ENCODE measurements at regions not wholly inside any gene's neighbourhood (a gene's known extent, or its start where the extent isn't known, plus 50 kb on each side); places are given as distances from the start of the nearest gene placed in this dataset.

GRCh38 chr2:238963971-238964328 lies 116.1 kb downstream of the TWIST2 start:
- Histone ChIP-seq H3K9me3 (ENCODE audit: control insufficient read depth, insufficient read depth, low read depth, low read length) (no peaks in the 10 kb centered on the region), H3K27ac (ENCODE audit: extremely low read depth, low read depth, low read length) (no peak overlapping the region), H3K4me1 (ENCODE audit: control insufficient read depth, insufficient read depth, low read length) (no peaks in the 10 kb centered on the region), H3K4me3 (ENCODE audit: low read depth, low read length) (no peak overlapping the region), H3K36me3 (ENCODE audit: control insufficient read depth in 2 of 2, insufficient read depth in 1 of 2, low read length in 2 of 2) (no peaks in the 10 kb centered on the region)
- POLR2A ChIA-PET = no interaction called here
- TF ChIP-seq ZNF514 (tag by site-specific recombination; IDR thresholded peaks at IDR 0.05) (no peak), ZNF18 (tag by site-specific recombination; IDR thresholded peaks at IDR 0.05) (no peak), ZNF121 (tag by site-specific recombination; IDR thresholded peaks at IDR 0.05) (no peak), SETDB1 (IDR thresholded peaks at IDR 0.05; ENCODE audit: insufficient read length, low read length) (no peak), ZNF2 (tag by site-specific recombination; IDR thresholded peaks at IDR 0.05) (no peak), EGR2 (tag by site-specific recombination; IDR thresholded peaks at IDR 0.05; ENCODE audit: low read depth) (no peak), YY2 (tag by site-specific recombination; IDR thresholded peaks at IDR 0.05) (no peak), ZNF510 (tag by site-specific recombination; IDR thresholded peaks at IDR 0.05; ENCODE audit: insufficient replicate concordance) (no peak), KLF1 (tag by site-specific recombination; IDR thresholded peaks at IDR 0.05) (no peak), ZNF530 (tag by site-specific recombination; IDR thresholded peaks at IDR 0.05; ENCODE audit: low read depth) (no peak), BCL11B (tag by site-specific recombination; IDR thresholded peaks at IDR 0.05; ENCODE audit: low read depth) (no peak), ZNF843 (tag by site-specific recombination; IDR thresholded peaks at IDR 0.05) (no peak), ZNF37A (tag by site-specific recombination; IDR thresholded peaks at IDR 0.05) (no peak), YY1 (tag by site-specific recombination; IDR thresholded peaks at IDR 0.05) (no peak), PBX3 (CRISPR knock-in tag; IDR thresholded peaks at IDR 0.05) (no peak), ZNF626 (tag by site-specific recombination; IDR thresholded peaks at IDR 0.05) (no peak), ZNF426 (tag by site-specific recombination; IDR thresholded peaks at IDR 0.05) (no peak), KLF17 (tag by site-specific recombination; IDR thresholded peaks at IDR 0.05) (no peak), ZNF274 (IDR thresholded peaks at IDR 0.05; ENCODE audit: low read length) (no peak), ZNF274 (tag by site-specific recombination; IDR thresholded peaks at IDR 0.05; ENCODE audit: borderline replicate concordance) (no peak), ZNF140 (tag by site-specific recombination; IDR thresholded peaks at IDR 0.05) (no peak)
- CTCF ChIA-PET = interaction anchor here (0.6 kb wide), 1 partner anchor 37 kb away, joined by 3 read pairs; no protein-coding TSS in a partner anchor

DNA sequence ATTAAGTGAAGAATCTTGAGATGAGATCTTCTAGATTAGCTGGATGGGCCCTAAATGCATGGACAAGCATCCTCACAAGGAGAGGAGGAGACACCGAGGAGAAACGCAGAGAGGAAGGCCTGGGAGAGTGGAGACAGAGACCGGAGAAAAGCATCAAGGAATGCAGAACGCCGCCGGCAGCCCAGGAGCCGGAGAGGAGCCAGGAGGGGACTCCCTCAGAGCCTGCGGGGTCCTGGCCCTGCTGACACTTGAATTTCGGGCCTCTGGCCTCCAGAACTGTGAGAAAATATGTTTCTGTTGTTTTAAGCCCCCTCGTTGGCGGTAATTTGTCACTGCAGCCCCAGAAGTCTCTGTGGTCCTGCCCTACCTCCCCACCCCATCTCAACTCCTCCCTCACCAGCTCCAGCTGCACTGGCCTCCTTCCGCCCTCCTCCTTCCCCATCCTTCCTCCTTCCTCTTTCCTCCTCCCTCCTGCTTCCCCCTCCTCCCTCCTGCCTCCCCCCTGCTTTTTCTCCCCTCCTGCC lies 116.7 kb downstream of the TWIST2 start:
- TF ChIP-seq BCL6B (tag by site-specific recombination; IDR thresholded peaks at IDR 0.05) (no peak), ZNF530 (tag by site-specific recombination; IDR thresholded peaks at IDR 0.05; ENCODE audit: low read depth) (no peak), ZNF664 (tag by site-specific recombination; IDR thresholded peaks at IDR 0.05) (no peak), GFI1B (tag by site-specific recombination; IDR thresholded peaks at IDR 0.05) (no peak), ZNF585B (tag by site-specific recombination; IDR thresholded peaks at IDR 0.05) (no peak)
- TF ChIP-seq, protein P1, sequence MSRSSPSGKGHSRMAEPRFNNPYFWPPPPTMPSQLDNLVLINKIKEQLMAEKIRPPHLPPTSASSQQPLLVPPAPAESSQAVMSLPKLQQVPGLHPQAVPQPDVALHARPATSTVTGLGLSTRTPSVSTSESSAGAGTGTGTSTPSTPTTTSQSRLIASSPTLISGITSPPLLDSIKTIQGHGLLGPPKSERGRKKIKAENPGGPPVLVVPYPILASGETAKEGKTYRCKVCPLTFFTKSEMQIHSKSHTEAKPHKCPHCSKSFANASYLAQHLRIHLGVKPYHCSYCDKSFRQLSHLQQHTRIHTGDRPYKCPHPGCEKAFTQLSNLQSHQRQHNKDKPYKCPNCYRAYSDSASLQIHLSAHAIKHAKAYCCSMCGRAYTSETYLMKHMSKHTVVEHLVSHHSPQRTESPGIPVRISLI (tag by site-specific recombination; IDR thresholded peaks at IDR 0.05) = no peak
- H3K27ac ChIP-seq (ENCODE audit: extremely low read depth, low read depth, low read length) = no peak overlapping the region
- H3K4me3 ChIP-seq (ENCODE audit: low read depth, low read length) = no peak overlapping the region
- H3K9me3 ChIP-seq (ENCODE audit: control insufficient read depth, insufficient read depth, low read depth, low read length) = no peaks in the 10 kb centered on the region
- no peaks in the 10 kb centered on the region for H3K4me1 ChIP-seq (ENCODE audit: control insufficient read depth, insufficient read depth, low read length)
- POLR2A ChIA-PET = no interaction called here
- CTCF ChIA-PET = interaction anchor here (0.6 kb wide), 1 partner anchor 36 kb away, joined by 3 read pairs; no protein-coding TSS in a partner anchor
- no peaks in the 10 kb centered on the region for H3K36me3 ChIP-seq (ENCODE audit: control insufficient read depth in 2 of 2, insufficient read depth in 1 of 2, low read length in 2 of 2)
